ENCODE measurements at regions not wholly inside any gene's neighbourhood (a gene's known extent, or its start where the extent isn't known, plus 50 kb on each side); places are given as distances from the start of the nearest gene placed in this dataset.

GRCh38 chr13:76038920-76039716 is 403.0 kb downstream of the LMO7 start:
- TF ChIP-seq EZH2 (IDR thresholded peaks at IDR 0.05; ENCODE audit: borderline replicate concordance, low read depth, low read length, poor library complexity, severe bottlenecking) = no peak
- TF ChIP-seq, protein P1, sequence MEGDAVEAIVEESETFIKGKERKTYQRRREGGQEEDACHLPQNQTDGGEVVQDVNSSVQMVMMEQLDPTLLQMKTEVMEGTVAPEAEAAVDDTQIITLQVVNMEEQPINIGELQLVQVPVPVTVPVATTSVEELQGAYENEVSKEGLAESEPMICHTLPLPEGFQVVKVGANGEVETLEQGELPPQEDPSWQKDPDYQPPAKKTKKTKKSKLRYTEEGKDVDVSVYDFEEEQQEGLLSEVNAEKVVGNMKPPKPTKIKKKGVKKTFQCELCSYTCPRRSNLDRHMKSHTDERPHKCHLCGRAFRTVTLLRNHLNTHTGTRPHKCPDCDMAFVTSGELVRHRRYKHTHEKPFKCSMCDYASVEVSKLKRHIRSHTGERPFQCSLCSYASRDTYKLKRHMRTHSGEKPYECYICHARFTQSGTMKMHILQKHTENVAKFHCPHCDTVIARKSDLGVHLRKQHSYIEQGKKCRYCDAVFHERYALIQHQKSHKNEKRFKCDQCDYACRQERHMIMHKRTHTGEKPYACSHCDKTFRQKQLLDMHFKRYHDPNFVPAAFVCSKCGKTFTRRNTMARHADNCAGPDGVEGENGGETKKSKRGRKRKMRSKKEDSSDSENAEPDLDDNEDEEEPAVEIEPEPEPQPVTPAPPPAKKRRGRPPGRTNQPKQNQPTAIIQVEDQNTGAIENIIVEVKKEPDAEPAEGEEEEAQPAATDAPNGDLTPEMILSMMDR (conservative IDR thresholded peaks at IDR 0.05; ENCODE audit: low read depth, low read length) = no peak
- intact Hi-C loops (cut with micrococcal nuclease; ENCODE audit: unreplicated experiment) = no loop called here
- Histone ChIP-seq H3K27me3 (replicated peaks; ENCODE audit: insufficient read depth, low read depth, low read length, poor library complexity) (peaks cover 2% of the 10 kb centered on the region), H3K4me1 (ENCODE audit: insufficient read depth, low read length, poor library complexity, severe bottlenecking) (no peaks in the 10 kb centered on the region), H3K9me3 (ENCODE audit: low read depth, low read length, poor library complexity, severe bottlenecking) (no peaks in the 10 kb centered on the region), H3K4me3 (ENCODE audit: low read depth, low read length, poor library complexity, severe bottlenecking) (no peak overlapping the region), H3K36me3 (ENCODE audit: insufficient read depth, low read length, poor library complexity, severe bottlenecking) (no peaks in the 10 kb centered on the region), H3K27ac (ENCODE audit: low read depth, low read length, poor library complexity, severe bottlenecking) (no peak overlapping the region)
- no TSS peak for BruUV-seq (replicated peaks)
- no peak for DNase-seq (ENCODE audit: low spot score)
- ChIA-PET CTCF (no interaction called here), POLR2A (ENCODE audit: low non-redundant PET) (no interaction called here)

GRCh38 chr13:76036176-76036575 is 400.0 kb downstream of the LMO7 start:
- no peaks in the 10 kb centered on the region for H3K4me1 ChIP-seq (ENCODE audit: insufficient read depth, low read length, poor library complexity, severe bottlenecking)
- CTCF ChIA-PET = no interaction called here
- no peaks in the 10 kb centered on the region for H3K9me3 ChIP-seq (ENCODE audit: low read depth, low read length, poor library complexity, severe bottlenecking)
- BruUV-seq (replicated peaks) = no TSS peak
- no peak overlapping the region for H3K27ac ChIP-seq (ENCODE audit: low read depth, low read length, poor library complexity, severe bottlenecking)
- no peak overlapping the region for H3K4me3 ChIP-seq (ENCODE audit: low read depth, low read length, poor library complexity, severe bottlenecking)
- no peak for DNase-seq (ENCODE audit: low spot score)
- H3K36me3 ChIP-seq (ENCODE audit: insufficient read depth, low read length, poor library complexity, severe bottlenecking) = no peaks in the 10 kb centered on the region
- H3K27me3 ChIP-seq (replicated peaks; ENCODE audit: insufficient read depth, low read depth, low read length, poor library complexity) = peaks cover 19% of the 10 kb centered on the region
- TF ChIP-seq, protein P1 (conservative IDR thresholded peaks at IDR 0.05; ENCODE audit: low read depth, low read length) = no peak
- no peak for TF ChIP-seq EZH2 (IDR thresholded peaks at IDR 0.05; ENCODE audit: borderline replicate concordance, low read depth, low read length, poor library complexity, severe bottlenecking)
- POLR2A ChIA-PET (ENCODE audit: low non-redundant PET) = no interaction called here
- intact Hi-C loops (cut with micrococcal nuclease; ENCODE audit: unreplicated experiment) = no loop called here

GRCh38 chr13:76035711-76036110 is 399.6 kb downstream of the LMO7 start:
- DNase-seq (ENCODE audit: low spot score) = no peak
- TF ChIP-seq EZH2 (IDR thresholded peaks at IDR 0.05; ENCODE audit: borderline replicate concordance, low read depth, low read length, poor library complexity, severe bottlenecking) = no peak
- TF ChIP-seq, protein P1 (conservative IDR thresholded peaks at IDR 0.05; ENCODE audit: low read depth, low read length) = no peak
- Histone ChIP-seq H3K36me3 (ENCODE audit: insufficient read depth, low read length, poor library complexity, severe bottlenecking) (no peaks in the 10 kb centered on the region), H3K27ac (ENCODE audit: low read depth, low read length, poor library complexity, severe bottlenecking) (no peak overlapping the region), H3K4me1 (ENCODE audit: insufficient read depth, low read length, poor library complexity, severe bottlenecking) (no peaks in the 10 kb centered on the region), H3K4me3 (ENCODE audit: low read depth, low read length, poor library complexity, severe bottlenecking) (no peak overlapping the region), H3K27me3 (replicated peaks; ENCODE audit: insufficient read depth, low read depth, low read length, poor library complexity) (peaks cover 19% of the 10 kb centered on the region), H3K9me3 (ENCODE audit: low read depth, low read length, poor library complexity, severe bottlenecking) (no peaks in the 10 kb centered on the region)
- ChIA-PET CTCF (no interaction called here), POLR2A (ENCODE audit: low non-redundant PET) (no interaction called here)
- no TSS peak for BruUV-seq (replicated peaks)
- intact Hi-C loops (cut with micrococcal nuclease; ENCODE audit: unreplicated experiment) = no loop called here

Measured in A673 (cell line).